WTC11 (cell line): ENCODE measurements at regions not wholly inside any gene's neighbourhood (a gene's known extent, or its start where the extent isn't known, plus 50 kb on each side); places are given as distances from the start of the nearest gene placed in this dataset.

Source experiments
- ATAC-seq: fragments of 200-7000 bp; cut with Tn5 transposase; 2 replicates; pipeline ENCODE4 v1.10.0; 2021; ENCODE audit warnings: mild to moderate bottlenecking, moderate library complexity
- CTCF ChIA-PET: fragments of 300-600 bp; sonication (Branson Sonifier 250); formaldehyde crosslinking; loops from one replicate; lab custom pipeline; 2021; ENCODE audit warnings: antibody characterized with exemption; lab: Charles Lee
- POLR2A ChIA-PET: fragments of 350-600 bp; sonication (Branson Sonifier 250); formaldehyde crosslinking; loops from one replicate; lab custom pipeline; 2021; ENCODE audit warnings: antibody characterized with exemption; lab: Charles Lee
- DNase-seq: peaks from one replicate; pipeline ENCODE4 v3.0.0; 2021; ENCODE audit warnings: low spot score
- H3K27ac Mint-ChIP-seq: 2 replicates; pipeline ENCODE4 v1.8.0; 2021; ENCODE audit warnings: mixed read lengths
- H3K27me3 Mint-ChIP-seq: 2 replicates; pipeline ENCODE4 v1.8.0; 2021; ENCODE audit warnings: low read depth, mild to moderate bottlenecking, moderate library complexity, mixed read lengths
- H3K36me3 Mint-ChIP-seq: 2 replicates; pipeline ENCODE4 v1.8.0; 2021; ENCODE audit warnings: mixed read lengths
- H3K4me1 Mint-ChIP-seq: 2 replicates; pipeline ENCODE4 v1.8.0; 2022; ENCODE audit warnings: mixed read lengths
- H3K4me3 Mint-ChIP-seq: 2 replicates; pipeline ENCODE4 v1.8.0; 2021; ENCODE audit warnings: mild to moderate bottlenecking, moderate library complexity, mixed read lengths
- H3K9me3 Mint-ChIP-seq: 2 replicates; pipeline ENCODE4 v1.8.0; 2021; ENCODE audit warnings: mixed read lengths
- ELF4 ChIP-seq: sonication (generic); formaldehyde crosslinking; IDR thresholded peaks from 2 replicates; pipeline ENCODE4 v1.8.1; 2022; ENCODE audit warnings: low read depth, mild to moderate bottlenecking, moderate library complexity, missing genetic modification reagents
- FOXP1 ChIP-seq: sonication (generic); formaldehyde crosslinking; IDR thresholded peaks from 2 replicates; pipeline ENCODE4 v1.8.0; 2022; ENCODE audit warnings: missing genetic modification reagents, mild to moderate bottlenecking, moderate library complexity, borderline replicate concordance
- GTF2I ChIP-seq: fragments of 250-450 bp; sonication (Bioruptor Pico); conservative IDR thresholded peaks from 2 replicates; pipeline ENCODE4 v1.4.0; 2021; ENCODE audit warnings: mild to moderate bottlenecking
- HMGA2 ChIP-seq: fragments of 250-450 bp; sonication (Bioruptor Pico); IDR thresholded peaks from 2 replicates; pipeline ENCODE4 v1.4.0; 2021; ENCODE audit warnings: mild to moderate bottlenecking, moderate library complexity
- NFE2L1 ChIP-seq: sonication (generic); formaldehyde crosslinking; IDR thresholded peaks from 2 replicates; pipeline ENCODE4 v1.8.1; 2023; ENCODE audit warnings: missing genetic modification reagents
- NFYB ChIP-seq: sonication (generic); formaldehyde crosslinking; conservative IDR thresholded peaks from 2 replicates; pipeline ENCODE4 v1.8.0; 2022; ENCODE audit warnings: low read depth, missing genetic modification reagents
- OVOL2 ChIP-seq: fragments of 250-450 bp; sonication (Bioruptor Pico); IDR thresholded peaks from 2 replicates; pipeline ENCODE4 v1.9.0; 2021; ENCODE audit warnings: mild to moderate bottlenecking, borderline replicate concordance
- SMAD4 ChIP-seq: sonication (generic); formaldehyde crosslinking; IDR thresholded peaks from 2 replicates; pipeline ENCODE4 v1.8.0; 2022; ENCODE audit warnings: mild to moderate bottlenecking, missing genetic modification reagents
- SOX15 ChIP-seq: fragments of 250-450 bp; sonication (Bioruptor Pico); IDR thresholded peaks from 2 replicates; pipeline ENCODE4 v1.9.0; 2021; ENCODE audit warnings: mild to moderate bottlenecking
- TCF7 ChIP-seq: sonication (generic); formaldehyde crosslinking; IDR thresholded peaks from 2 replicates; pipeline ENCODE4 v1.8.0; 2022; ENCODE audit warnings: mild to moderate bottlenecking, low read depth, missing genetic modification reagents, moderate library complexity
- ZNF281 ChIP-seq: sonication (generic); formaldehyde crosslinking; IDR thresholded peaks from 2 replicates; pipeline ENCODE4 v1.8.0; 2023; ENCODE audit warnings: mild to moderate bottlenecking, missing genetic modification reagents
- ZNF416 ChIP-seq: fragments of 250-450 bp; sonication (Bioruptor Pico); IDR thresholded peaks from 2 replicates; pipeline ENCODE4 v1.9.0; 2021; ENCODE audit warnings: mild to moderate bottlenecking, inconsistent platforms
- ZNF423 ChIP-seq: fragments of 250-450 bp; sonication (Bioruptor Pico); IDR thresholded peaks from 2 replicates; pipeline ENCODE4 v2.1.2; 2022; ENCODE audit warnings: mild to moderate bottlenecking, moderate library complexity
- TF ChIP-seq, protein P1 (sequence below): sonication (generic); formaldehyde crosslinking; IDR thresholded peaks from 2 replicates; pipeline ENCODE4 v1.8.0; 2022; ENCODE audit warnings: mild to moderate bottlenecking, missing genetic modification reagents
- TF ChIP-seq, protein P2 (sequence below): sonication (generic); formaldehyde crosslinking; IDR thresholded peaks from 2 replicates; pipeline ENCODE4 v1.8.1; 2022; ENCODE audit warnings: mild to moderate bottlenecking, missing genetic modification reagents, moderate library complexity, borderline replicate concordance
- TF ChIP-seq, protein P3 (sequence below): sonication (generic); formaldehyde crosslinking; IDR thresholded peaks from 2 replicates; pipeline ENCODE4 v1.8.0; 2023; ENCODE audit warnings: missing genetic modification reagents, mild to moderate bottlenecking, borderline replicate concordance
- TF ChIP-seq, protein P4 (sequence below): sonication (generic); formaldehyde crosslinking; conservative IDR thresholded peaks from 2 replicates; pipeline ENCODE4 v1.8.1; 2022; ENCODE audit warnings: mild to moderate bottlenecking, missing genetic modification reagents

- CTCF ChIA-PET, result no interaction called here
- H3K27ac Mint-ChIP-seq, result no peak overlapping the region
- no peaks in the 10 kb centered on the region for H3K36me3 Mint-ChIP-seq
- DNase-seq (no peak), ATAC-seq (no peak)
- no peaks in the 10 kb centered on the region; the same call in 1 of the 2 replicates for H3K27me3 Mint-ChIP-seq
- TF ChIP-seq, protein P1, sequence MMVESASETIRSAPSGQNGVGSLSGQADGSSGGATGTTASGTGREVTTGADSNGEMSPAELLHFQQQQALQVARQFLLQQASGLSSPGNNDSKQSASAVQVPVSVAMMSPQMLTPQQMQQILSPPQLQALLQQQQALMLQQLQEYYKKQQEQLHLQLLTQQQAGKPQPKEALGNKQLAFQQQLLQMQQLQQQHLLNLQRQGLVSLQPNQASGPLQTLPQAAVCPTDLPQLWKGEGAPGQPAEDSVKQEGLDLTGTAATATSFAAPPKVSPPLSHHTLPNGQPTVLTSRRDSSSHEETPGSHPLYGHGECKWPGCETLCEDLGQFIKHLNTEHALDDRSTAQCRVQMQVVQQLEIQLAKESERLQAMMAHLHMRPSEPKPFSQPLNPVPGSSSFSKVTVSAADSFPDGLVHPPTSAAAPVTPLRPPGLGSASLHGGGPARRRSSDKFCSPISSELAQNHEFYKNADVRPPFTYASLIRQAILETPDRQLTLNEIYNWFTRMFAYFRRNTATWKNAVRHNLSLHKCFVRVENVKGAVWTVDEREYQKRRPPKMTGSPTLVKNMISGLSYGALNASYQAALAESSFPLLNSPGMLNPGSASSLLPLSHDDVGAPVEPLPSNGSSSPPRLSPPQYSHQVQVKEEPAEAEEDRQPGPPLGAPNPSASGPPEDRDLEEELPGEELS (CRISPR knock-in tag), result no peak
- TF ChIP-seq SMAD4 (CRISPR knock-in tag) (no peak), ZNF416 (CRISPR knock-in tag) (no peak), ZNF423 (CRISPR knock-in tag) (no peak), FOXP1 (CRISPR knock-in tag) (no peak)
- POLR2A ChIA-PET, result no interaction called here
- H3K9me3 Mint-ChIP-seq, result peaks cover 9% of the 10 kb centered on the region
- H3K4me3 Mint-ChIP-seq, result no peak overlapping the region
- no peaks in the 10 kb centered on the region for H3K4me1 Mint-ChIP-seq
Observed at GRCh38 chr22:27507935-27508526, 293.5 kb downstream of the MN1 start.

GRCh38 chr22:27509132-27509920 lies 292.2 kb downstream of the MN1 start:
- Mint-ChIP-seq H3K36me3 (no peaks in the 10 kb centered on the region), H3K27ac (no peak overlapping the region)
- no peak for DNase-seq
- TF ChIP-seq NFE2L1 (no peak), ZNF281 (CRISPR knock-in tag) (no peak), NFYB (no peak), ZNF423 (CRISPR knock-in tag) (no peak), SMAD4 (CRISPR knock-in tag) (no peak), HMGA2 (no peak), ELF4 (CRISPR knock-in tag) (no peak), GTF2I (no peak)
- TF ChIP-seq, all 79 proteins: peak for 0
- Mint-ChIP-seq H3K4me3 (no peak overlapping the region), H3K4me1 (no peaks in the 10 kb centered on the region), H3K27me3 (no peaks in the 10 kb centered on the region; the same call in 1 of the 2 replicates), H3K9me3 (no peaks in the 10 kb centered on the region)
- CTCF ChIA-PET, result no interaction called here
- POLR2A ChIA-PET, result no interaction called here
- ATAC-seq, result no peak

DNA sequence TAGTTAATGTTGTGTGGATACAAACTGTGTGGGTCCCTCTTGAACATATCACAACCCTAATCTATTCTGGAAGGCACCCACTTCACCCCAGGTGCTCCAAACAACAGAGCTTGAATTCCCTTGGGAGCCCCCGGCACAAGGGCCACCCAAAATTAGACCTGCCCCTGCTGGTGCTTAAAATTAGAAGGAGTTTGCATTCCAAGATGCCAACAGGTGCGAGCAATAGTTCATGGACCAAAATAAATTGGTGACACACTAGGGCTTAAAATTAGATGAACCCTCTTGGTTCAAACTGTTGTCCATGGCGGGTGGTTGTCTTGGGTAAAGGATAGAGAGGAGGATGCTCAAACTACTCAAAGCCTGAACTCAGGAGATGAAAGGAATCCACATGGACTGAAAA lies 291.5 kb downstream of the MN1 start:
- no peak overlapping the region for H3K4me3 Mint-ChIP-seq
- ATAC-seq, result no peak
- no peak for DNase-seq
- H3K27me3 Mint-ChIP-seq, result no peaks in the 10 kb centered on the region; the same call in 1 of the 2 replicates
- ChIA-PET POLR2A (no interaction called here), CTCF (no interaction called here)
- H3K36me3 Mint-ChIP-seq, result no peaks in the 10 kb centered on the region
- no peaks in the 10 kb centered on the region for H3K4me1 Mint-ChIP-seq
- H3K27ac Mint-ChIP-seq, result no peak overlapping the region
- no peaks in the 10 kb centered on the region for H3K9me3 Mint-ChIP-seq
- TF ChIP-seq, protein P2, sequence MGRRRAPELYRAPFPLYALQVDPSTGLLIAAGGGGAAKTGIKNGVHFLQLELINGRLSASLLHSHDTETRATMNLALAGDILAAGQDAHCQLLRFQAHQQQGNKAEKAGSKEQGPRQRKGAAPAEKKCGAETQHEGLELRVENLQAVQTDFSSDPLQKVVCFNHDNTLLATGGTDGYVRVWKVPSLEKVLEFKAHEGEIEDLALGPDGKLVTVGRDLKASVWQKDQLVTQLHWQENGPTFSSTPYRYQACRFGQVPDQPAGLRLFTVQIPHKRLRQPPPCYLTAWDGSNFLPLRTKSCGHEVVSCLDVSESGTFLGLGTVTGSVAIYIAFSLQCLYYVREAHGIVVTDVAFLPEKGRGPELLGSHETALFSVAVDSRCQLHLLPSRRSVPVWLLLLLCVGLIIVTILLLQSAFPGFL (CRISPR knock-in tag), result no peak
- TF ChIP-seq, protein P3, sequence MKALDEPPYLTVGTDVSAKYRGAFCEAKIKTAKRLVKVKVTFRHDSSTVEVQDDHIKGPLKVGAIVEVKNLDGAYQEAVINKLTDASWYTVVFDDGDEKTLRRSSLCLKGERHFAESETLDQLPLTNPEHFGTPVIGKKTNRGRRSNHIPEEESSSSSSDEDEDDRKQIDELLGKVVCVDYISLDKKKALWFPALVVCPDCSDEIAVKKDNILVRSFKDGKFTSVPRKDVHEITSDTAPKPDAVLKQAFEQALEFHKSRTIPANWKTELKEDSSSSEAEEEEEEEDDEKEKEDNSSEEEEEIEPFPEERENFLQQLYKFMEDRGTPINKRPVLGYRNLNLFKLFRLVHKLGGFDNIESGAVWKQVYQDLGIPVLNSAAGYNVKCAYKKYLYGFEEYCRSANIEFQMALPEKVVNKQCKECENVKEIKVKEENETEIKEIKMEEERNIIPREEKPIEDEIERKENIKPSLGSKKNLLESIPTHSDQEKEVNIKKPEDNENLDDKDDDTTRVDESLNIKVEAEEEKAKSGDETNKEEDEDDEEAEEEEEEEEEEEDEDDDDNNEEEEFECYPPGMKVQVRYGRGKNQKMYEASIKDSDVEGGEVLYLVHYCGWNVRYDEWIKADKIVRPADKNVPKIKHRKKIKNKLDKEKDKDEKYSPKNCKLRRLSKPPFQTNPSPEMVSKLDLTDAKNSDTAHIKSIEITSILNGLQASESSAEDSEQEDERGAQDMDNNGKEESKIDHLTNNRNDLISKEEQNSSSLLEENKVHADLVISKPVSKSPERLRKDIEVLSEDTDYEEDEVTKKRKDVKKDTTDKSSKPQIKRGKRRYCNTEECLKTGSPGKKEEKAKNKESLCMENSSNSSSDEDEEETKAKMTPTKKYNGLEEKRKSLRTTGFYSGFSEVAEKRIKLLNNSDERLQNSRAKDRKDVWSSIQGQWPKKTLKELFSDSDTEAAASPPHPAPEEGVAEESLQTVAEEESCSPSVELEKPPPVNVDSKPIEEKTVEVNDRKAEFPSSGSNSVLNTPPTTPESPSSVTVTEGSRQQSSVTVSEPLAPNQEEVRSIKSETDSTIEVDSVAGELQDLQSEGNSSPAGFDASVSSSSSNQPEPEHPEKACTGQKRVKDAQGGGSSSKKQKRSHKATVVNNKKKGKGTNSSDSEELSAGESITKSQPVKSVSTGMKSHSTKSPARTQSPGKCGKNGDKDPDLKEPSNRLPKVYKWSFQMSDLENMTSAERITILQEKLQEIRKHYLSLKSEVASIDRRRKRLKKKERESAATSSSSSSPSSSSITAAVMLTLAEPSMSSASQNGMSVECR, result no peak
- TF ChIP-seq OVOL2, result no peak
- no peak for TF ChIP-seq TCF7 (CRISPR knock-in tag)
- TF ChIP-seq, protein P4, sequence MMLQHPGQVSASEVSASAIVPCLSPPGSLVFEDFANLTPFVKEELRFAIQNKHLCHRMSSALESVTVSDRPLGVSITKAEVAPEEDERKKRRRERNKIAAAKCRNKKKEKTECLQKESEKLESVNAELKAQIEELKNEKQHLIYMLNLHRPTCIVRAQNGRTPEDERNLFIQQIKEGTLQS (CRISPR knock-in tag), result no peak
- TF ChIP-seq SOX15, result no peak
- TF ChIP-seq FOXP1 (CRISPR knock-in tag), result no peak
